ENCODE measurements at regions not wholly inside any gene's neighbourhood (a gene's known extent, or its start where the extent isn't known, plus 50 kb on each side); places are given as distances from the start of the nearest gene placed in this dataset.

DNA sequence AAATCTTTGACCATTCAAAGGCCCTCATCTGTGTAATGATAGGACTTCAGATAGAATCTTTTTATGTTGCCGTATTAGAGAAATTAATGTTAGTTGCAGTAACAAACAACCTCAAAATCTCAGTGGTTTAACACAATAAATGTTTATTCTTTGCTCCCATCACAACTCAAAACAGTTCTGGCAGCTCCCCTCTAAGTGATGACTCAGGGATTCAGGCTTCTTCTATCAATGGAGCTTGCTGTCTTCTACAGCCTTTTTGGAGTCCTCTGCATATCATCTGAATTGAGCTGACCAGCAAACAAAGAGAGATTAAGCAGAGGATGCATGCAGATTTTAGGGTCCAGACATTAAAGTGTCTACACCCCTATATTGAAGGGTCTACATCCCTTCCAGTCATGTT is 59.1 kb upstream of the RAB3GAP2 start (continued):
- TF ChIP-seq, protein P1, sequence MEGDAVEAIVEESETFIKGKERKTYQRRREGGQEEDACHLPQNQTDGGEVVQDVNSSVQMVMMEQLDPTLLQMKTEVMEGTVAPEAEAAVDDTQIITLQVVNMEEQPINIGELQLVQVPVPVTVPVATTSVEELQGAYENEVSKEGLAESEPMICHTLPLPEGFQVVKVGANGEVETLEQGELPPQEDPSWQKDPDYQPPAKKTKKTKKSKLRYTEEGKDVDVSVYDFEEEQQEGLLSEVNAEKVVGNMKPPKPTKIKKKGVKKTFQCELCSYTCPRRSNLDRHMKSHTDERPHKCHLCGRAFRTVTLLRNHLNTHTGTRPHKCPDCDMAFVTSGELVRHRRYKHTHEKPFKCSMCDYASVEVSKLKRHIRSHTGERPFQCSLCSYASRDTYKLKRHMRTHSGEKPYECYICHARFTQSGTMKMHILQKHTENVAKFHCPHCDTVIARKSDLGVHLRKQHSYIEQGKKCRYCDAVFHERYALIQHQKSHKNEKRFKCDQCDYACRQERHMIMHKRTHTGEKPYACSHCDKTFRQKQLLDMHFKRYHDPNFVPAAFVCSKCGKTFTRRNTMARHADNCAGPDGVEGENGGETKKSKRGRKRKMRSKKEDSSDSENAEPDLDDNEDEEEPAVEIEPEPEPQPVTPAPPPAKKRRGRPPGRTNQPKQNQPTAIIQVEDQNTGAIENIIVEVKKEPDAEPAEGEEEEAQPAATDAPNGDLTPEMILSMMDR (IDR thresholded peaks at IDR 0.05 in 2 of 3, conservative IDR thresholded peaks at IDR 0.05 in 1 of 3; ENCODE audit: control insufficient read depth in 2 of 3, extremely low read depth in 1 of 3, insufficient read depth in 1 of 3, low read depth in 3 of 3, low read length in 3 of 3) = no peak
- TF ChIP-seq NFIC (IDR thresholded peaks at IDR 0.05; ENCODE audit: low read depth, low read length) = no peak
- TF ChIP-seq MEF2A (IDR thresholded peaks at IDR 0.05; ENCODE audit: insufficient read depth, low read depth, low read length) = no peak

DNA sequence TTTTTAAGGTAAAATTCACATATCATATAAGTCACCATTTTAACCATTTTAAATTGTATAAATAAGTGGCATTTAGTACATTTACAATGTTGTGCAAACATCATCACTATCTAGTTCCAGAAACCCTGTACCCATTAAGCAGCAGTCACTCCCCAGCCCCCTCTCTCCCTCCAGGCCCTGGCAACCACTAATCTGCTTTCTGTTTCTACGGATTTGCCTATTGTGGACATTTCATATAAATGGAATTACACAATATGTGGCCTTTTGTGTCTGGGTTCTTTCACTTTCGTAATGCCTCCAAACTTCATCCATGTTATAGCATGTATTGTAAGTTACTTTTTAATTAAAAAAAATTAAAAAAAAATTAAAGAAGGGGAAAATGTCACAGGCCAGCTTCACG is 58.0 kb upstream of the RAB3GAP2 start:
- DNase-seq (ENCODE audit: low read depth, low spot score) = no peak
- RAD21 ChIA-PET (ENCODE audit: unreplicated experiment) = no interaction called here

More for the DNA sequence above, 58.0 kb upstream of the RAB3GAP2 start:
- TF ChIP-seq NRF1 (conservative IDR thresholded peaks at IDR 0.05; ENCODE audit: low read depth, low read length) (no peak), MTA3 (IDR thresholded peaks at IDR 0.05; ENCODE audit: borderline replicate concordance, low read length) (no peak)
- Histone ChIP-seq H3K27me3 (replicated peaks in 1 of 2; ENCODE audit: control insufficient read depth in 2 of 2, insufficient read depth in 2 of 2, low read length in 1 of 2) (no peaks in the 10 kb centered on the region), H3K4me3 (no peak overlapping the region), H3K36me3 (ENCODE audit: control insufficient read depth in 2 of 2, insufficient read depth in 2 of 2, low read length in 1 of 2) (no peaks in the 10 kb centered on the region), H3K9me3 (replicated peaks; ENCODE audit: control insufficient read depth, insufficient read depth, low read length) (no peaks in the 10 kb centered on the region), H2AFZ (ENCODE audit: control insufficient read depth, low read depth, low read length) (no peak overlapping the region), H3K4me1 (ENCODE audit: control insufficient read depth, insufficient read depth, low read length) (no peaks in the 10 kb centered on the region), H3K27ac (ENCODE audit: control insufficient read depth, insufficient read depth) (no peak overlapping the region), H4K20me1 (ENCODE audit: control insufficient read depth, insufficient read depth) (no peaks in the 10 kb centered on the region), H3K79me2 (ENCODE audit: control insufficient read depth, insufficient read depth, low read length) (no peaks in the 10 kb centered on the region), H3K4me2 (ENCODE audit: control insufficient read depth, insufficient read depth) (no peak overlapping the region), H3K9ac (ENCODE audit: control insufficient read depth, insufficient read depth, low read length) (no peak overlapping the region)
- in situ Hi-C loops (cut with MboI) = no loop called here
- SMC1A ChIA-PET (ENCODE audit: uncharacterized antibody, unreplicated experiment) = no interaction called here
- CTCF ChIA-PET = interaction anchor here (1.1 to 1.5 kb wide), 3 partner anchors 14 to 112 kb away, joined by 3 to 4 read pairs (median 3); no protein-coding TSS in a partner anchor
- peak; percentile 47 for ATAC-seq
- FAIRE-seq = no peak
- BruUV-seq (replicated peaks) = no TSS peak
- POLR2A ChIA-PET = no interaction called here
- WGBS (ENCODE audit: insufficient coverage, insufficient replicate concordance, low lambda C conversion rate, missing lambda C conversion rate) = 41% methylated on average over 3 of the region's 3 CpGs
- intact Hi-C loops (cut with micrococcal nuclease; ENCODE audit: unreplicated experiment) = no loop called here
